ENCODE measurements at regions not wholly inside any gene's neighbourhood (a gene's known extent, or its start where the extent isn't known, plus 50 kb on each side); places are given as distances from the start of the nearest gene placed in this dataset.

GRCh38 chr6:112853162-112853561, 506.0 kb downstream of the RFPL4B start:
- H3K4me1 ChIP-seq = no peaks in the 10 kb centered on the region
- intact Hi-C loops (cut with DNase I) = no loop called here
- no peak for TF ChIP-seq CTCF (IDR thresholded peaks at IDR 0.05)
- H3K9me3 ChIP-seq = no peaks in the 10 kb centered on the region
- no peaks in the 10 kb centered on the region for H3K27me3 ChIP-seq
- H3K4me3 ChIP-seq = no peak overlapping the region
- H3K27ac ChIP-seq = no peak overlapping the region
- no peaks in the 10 kb centered on the region for H3K36me3 ChIP-seq
- no peak overlapping the region for H3K9ac ChIP-seq (ENCODE audit: low read depth in 2 of 2, low read length in 2 of 2)
- no peak for DNase-seq

GRCh38 chr6:112863753-112864152, 516.6 kb downstream of the RFPL4B start:
- Histone ChIP-seq H3K4me1 (no peaks in the 10 kb centered on the region), H3K9ac (ENCODE audit: low read depth in 2 of 2, low read length in 2 of 2) (no peak overlapping the region), H3K36me3 (no peaks in the 10 kb centered on the region), H3K4me3 (no peak overlapping the region), H3K9me3 (no peaks in the 10 kb centered on the region), H3K27ac (no peak overlapping the region), H3K27me3 (no peaks in the 10 kb centered on the region)
- no peak for DNase-seq
- intact Hi-C loops (cut with DNase I) = no loop called here
- TF ChIP-seq CTCF (IDR thresholded peaks at IDR 0.05) = no peak

- TF ChIP-seq CTCF (IDR thresholded peaks at IDR 0.05) = no peak
- Histone ChIP-seq H3K36me3 (no peaks in the 10 kb centered on the region), H3K27ac (no peak overlapping the region), H3K4me1 (no peaks in the 10 kb centered on the region), H3K9ac (ENCODE audit: low read depth in 2 of 2, low read length in 2 of 2) (no peak overlapping the region), H3K4me3 (no peak overlapping the region), H3K27me3 (no peaks in the 10 kb centered on the region), H3K9me3 (no peaks in the 10 kb centered on the region)
- intact Hi-C loops (cut with DNase I) = no loop called here
- DNase-seq = no peak
These were observed 518.0 kb downstream of the RFPL4B start for GRCh38 chr6:112865131-112865530.

DNA sequence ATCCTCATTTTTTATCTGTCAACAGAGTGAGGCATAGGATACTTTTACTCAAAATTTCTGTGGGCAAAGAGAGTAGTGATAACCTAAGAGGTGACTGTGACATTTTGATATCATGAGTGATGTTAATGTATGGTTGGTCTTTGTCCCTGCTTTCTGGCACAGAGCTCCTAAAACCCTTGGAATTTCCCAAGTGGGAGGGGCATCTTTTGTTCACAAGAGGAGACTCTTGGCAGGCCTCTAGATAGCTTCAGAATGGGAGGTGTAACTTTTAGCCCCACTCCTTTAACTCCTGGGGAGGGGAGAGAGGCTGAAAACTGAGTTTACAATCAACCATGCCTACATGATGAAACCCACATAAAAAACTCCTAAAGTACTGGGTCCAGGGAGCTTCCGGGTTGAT, 527.8 kb downstream of the RFPL4B start:
- TF ChIP-seq CTCF (IDR thresholded peaks at IDR 0.05) = no peak

DNA sequence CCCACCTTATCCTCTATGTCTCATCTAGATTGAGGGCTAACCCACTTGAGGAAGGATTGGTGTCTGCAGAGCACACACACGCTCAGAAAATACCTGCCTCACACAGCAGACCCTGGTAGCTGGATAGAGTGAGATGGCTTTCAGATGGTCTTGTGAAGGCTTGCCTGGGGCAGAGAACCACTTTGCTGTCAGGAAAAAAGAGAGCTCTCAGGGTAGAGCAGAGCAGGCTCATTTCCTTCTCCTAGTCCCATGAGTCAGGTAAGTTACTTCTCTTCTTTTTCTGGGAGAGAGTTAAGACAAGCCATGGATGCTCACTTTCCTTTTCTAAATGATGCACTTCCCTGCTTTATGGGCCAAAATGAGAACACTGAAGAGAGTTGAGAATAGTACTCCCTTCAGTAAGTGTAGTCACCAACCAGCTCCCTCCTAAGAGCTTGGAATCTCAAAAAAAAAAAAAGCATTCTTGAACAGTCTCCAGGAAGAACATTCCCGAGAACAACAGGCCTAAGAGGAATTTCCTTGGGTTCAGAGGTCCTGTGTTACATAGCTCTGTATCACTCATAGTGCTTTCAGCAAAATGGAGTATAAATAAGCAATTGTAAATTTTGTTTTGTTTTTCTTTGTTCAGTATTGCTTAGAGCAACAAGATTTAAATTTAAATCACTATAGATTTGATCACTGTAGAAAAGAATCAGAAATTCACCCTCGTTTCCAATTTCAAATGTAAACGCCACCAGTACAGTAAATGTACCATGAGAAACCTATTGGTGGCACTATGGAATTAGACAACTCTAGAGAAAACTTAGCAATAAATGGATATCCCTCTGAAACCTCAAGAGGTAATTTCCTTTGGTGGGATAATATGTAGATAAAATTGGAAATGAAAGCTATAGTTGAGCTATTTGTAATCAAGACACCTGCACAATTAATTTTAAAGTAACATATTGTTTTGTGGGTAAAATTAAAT, 530.3 kb downstream of the RFPL4B start:
- Histone ChIP-seq H3K27ac (no peak overlapping the region), H3K9me3 (no peaks in the 10 kb centered on the region), H3K36me3 (no peaks in the 10 kb centered on the region), H3K27me3 (no peaks in the 10 kb centered on the region), H3K4me1 (no peaks in the 10 kb centered on the region), H3K4me3 (no peak overlapping the region), H3K9ac (ENCODE audit: low read depth in 2 of 2, low read length in 2 of 2) (no peak overlapping the region)
- intact Hi-C loops (cut with DNase I) = no loop called here
- no peak for DNase-seq
- TF ChIP-seq CTCF (IDR thresholded peaks at IDR 0.05) = no peak

More for the DNA sequence above, 527.8 kb downstream of the RFPL4B start:
- Histone ChIP-seq H3K9me3 (no peaks in the 10 kb centered on the region), H3K27me3 (no peaks in the 10 kb centered on the region), H3K9ac (ENCODE audit: low read depth in 2 of 2, low read length in 2 of 2) (no peak overlapping the region), H3K27ac (no peak overlapping the region), H3K4me3 (no peak overlapping the region), H3K4me1 (no peaks in the 10 kb centered on the region), H3K36me3 (no peaks in the 10 kb centered on the region)
- intact Hi-C loops (cut with DNase I) = no loop called here
- no peak for DNase-seq
